AG04449 (cell line): ENCODE measurements at regions not wholly inside any gene's neighbourhood (a gene's known extent, or its start where the extent isn't known, plus 50 kb on each side); places are given as distances from the start of the nearest gene placed in this dataset.

Experiments used
- CTCF ChIA-PET: fragments of 350-600 bp; formaldehyde crosslinking; extraction: SDS; loops from one replicate; lab custom pipeline; 2021; ENCODE audit warnings: antibody characterized with exemption; lab: Yijun Ruan, JAX
- POLR2A ChIA-PET: fragments of 400-600, 350-600 bp; formaldehyde crosslinking; extraction: SDS; loops from one replicate; lab custom pipeline; 2020; ENCODE audit warnings: antibody characterized with exemption, inconsistent platforms; lab: Yijun Ruan, JAX
- DNase-seq: peaks from one replicate; pipeline ENCODE4 v3.0.0-alpha.2; 2010; ENCODE audit warnings: low read depth, low spot score
- H3K4me3 ChIP-seq: 2 replicates; pipeline ENCODE4 v1.5.1; 2011; ENCODE audit warnings: low read depth, mild to moderate bottlenecking, control low read depth, low read length
- TF ChIP-seq, protein P1 (sequence below): IDR thresholded peaks from one replicate; pipeline ENCODE4 v1.5.1; 2011; ENCODE audit warnings: mild to moderate bottlenecking, moderate library complexity, low read length, control low read depth, inconsistent platforms; ENCODE audit not compliant: insufficient read depth; ENCODE audit errors: missing control alignments

GRCh38 chr4:159979351-159979750 lies 876.5 kb downstream of the RAPGEF2 start:
- H3K4me3 ChIP-seq = no peak overlapping the region
- TF ChIP-seq, protein P1, sequence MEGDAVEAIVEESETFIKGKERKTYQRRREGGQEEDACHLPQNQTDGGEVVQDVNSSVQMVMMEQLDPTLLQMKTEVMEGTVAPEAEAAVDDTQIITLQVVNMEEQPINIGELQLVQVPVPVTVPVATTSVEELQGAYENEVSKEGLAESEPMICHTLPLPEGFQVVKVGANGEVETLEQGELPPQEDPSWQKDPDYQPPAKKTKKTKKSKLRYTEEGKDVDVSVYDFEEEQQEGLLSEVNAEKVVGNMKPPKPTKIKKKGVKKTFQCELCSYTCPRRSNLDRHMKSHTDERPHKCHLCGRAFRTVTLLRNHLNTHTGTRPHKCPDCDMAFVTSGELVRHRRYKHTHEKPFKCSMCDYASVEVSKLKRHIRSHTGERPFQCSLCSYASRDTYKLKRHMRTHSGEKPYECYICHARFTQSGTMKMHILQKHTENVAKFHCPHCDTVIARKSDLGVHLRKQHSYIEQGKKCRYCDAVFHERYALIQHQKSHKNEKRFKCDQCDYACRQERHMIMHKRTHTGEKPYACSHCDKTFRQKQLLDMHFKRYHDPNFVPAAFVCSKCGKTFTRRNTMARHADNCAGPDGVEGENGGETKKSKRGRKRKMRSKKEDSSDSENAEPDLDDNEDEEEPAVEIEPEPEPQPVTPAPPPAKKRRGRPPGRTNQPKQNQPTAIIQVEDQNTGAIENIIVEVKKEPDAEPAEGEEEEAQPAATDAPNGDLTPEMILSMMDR = no peak
- POLR2A ChIA-PET = no interaction called here
- DNase-seq = no peak
- CTCF ChIA-PET = no interaction called here

DNA sequence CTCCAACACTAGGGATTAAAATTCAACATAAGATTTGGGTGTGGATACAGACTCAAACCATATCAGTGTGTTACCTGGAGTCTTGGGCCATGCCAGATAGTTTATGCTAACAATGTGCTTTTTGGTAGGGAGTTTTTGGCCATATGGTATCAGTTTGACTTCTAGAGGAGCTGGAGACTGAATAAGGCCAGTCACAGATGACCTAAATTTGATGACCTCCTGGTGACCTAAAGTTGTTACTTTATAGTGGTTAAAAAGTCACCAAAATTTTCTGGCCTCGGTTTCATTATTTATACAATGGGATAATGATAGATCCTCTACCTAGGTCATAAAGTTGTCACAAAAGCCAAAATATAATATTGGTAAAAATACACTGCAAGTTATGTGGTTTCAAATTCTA lies 877.1 kb downstream of the RAPGEF2 start:
- H3K4me3 ChIP-seq = no peak overlapping the region
- ChIA-PET POLR2A (interaction anchor here (0.7 kb wide), 1 partner anchor 39 kb away, joined by 3 read pairs; no protein-coding TSS in a partner anchor), CTCF (no interaction called here)
- TF ChIP-seq, protein P1 = no peak
- no peak for DNase-seq

GRCh38 chr4:159980826-159981468 lies 878.1 kb downstream of the RAPGEF2 start:
- H3K4me3 ChIP-seq = no peak overlapping the region
- no peak for DNase-seq
- ChIA-PET CTCF (no interaction called here), POLR2A (interaction anchor here (0.7 kb wide), 1 partner anchor 40 kb away, joined by 3 read pairs; no protein-coding TSS in a partner anchor)
- TF ChIP-seq, protein P1 = no peak

- POLR2A ChIA-PET = no interaction called here
- DNase-seq = no peak
- CTCF ChIA-PET = no interaction called here
- H3K4me3 ChIP-seq = no peak overlapping the region
- TF ChIP-seq, protein P1 = no peak
Measured at GRCh38 chr4:159981469-159981856, 878.6 kb downstream of the RAPGEF2 start.

DNA sequence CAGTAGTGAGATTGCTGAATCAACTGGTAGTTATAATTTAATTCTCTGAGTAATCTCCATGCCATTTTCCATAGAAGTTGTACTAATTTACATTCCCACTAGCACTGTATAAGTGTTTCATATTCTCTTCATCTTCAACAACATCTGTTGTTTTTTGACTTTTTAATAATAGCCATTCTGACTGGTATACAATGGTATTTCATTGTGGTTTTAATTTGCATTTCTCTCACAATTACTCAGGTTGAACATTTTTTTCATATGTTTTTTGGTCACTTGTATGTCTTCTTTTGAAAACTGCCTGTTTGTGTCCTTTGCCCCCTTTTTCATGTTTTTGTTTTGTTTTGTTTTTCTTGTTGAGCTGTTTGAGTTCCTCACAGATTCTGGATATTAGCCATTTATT lies 880.2 kb downstream of the RAPGEF2 start:
- no peak for DNase-seq
- POLR2A ChIA-PET = no interaction called here
- CTCF ChIA-PET = no interaction called here
- TF ChIP-seq, protein P1 = no peak
- H3K4me3 ChIP-seq = no peak overlapping the region

DNA sequence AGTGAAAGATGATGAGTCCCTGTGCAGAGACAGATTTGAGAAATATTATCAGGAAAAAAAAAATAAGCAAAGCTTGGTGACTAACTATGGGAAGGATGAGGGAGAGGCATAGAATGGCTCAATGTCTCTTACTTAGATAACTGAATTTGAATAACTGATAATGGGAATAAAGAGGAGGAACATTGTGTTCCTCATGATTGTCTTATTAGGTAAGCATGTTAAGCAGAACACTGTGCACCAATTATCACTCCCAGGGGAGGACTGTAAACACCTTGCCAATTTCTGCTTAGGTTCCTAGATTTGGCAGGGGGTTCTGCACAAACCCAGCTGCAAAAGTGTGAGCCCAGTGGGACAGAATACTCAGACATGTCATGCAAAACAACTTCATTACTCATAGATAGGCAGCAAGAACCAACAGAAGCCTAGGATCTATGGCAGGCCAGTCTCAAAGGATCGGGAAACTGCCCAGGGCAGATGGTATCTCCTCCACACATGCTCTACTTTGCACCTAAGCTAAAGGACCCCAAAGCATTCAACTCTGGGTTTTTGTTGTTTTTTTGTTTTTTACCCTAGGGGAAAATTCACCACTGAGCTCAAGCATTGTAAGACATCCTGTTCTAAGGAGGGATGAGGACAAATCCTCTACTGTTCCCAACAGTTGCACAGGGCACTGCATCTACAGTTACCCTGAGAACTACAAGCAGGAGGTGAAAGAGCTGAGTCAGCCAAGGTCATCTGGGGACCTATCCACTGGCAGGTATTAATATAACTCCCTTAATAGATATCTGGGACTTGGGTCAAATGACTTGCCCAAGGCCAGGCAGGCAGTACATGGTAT lies 907.0 kb downstream of the RAPGEF2 start:
- ChIA-PET POLR2A (no interaction called here), CTCF (no interaction called here)
- TF ChIP-seq, protein P1 = no peak
- DNase-seq = no peak
- no peak overlapping the region for H3K4me3 ChIP-seq
